ENCODE measurements at regions not wholly inside any gene's neighbourhood (a gene's known extent, or its start where the extent isn't known, plus 50 kb on each side); places are given as distances from the start of the nearest gene placed in this dataset.

- TF ChIP-seq REST (IDR thresholded peaks at IDR 0.05; ENCODE audit: unreplicated experiment) (no peak), POLR2AphosphoS5 (IDR thresholded peaks at IDR 0.05; ENCODE audit: low read depth) (no peak), NANOG (IDR thresholded peaks at IDR 0.05; ENCODE audit: borderline replicate concordance) (no peak), ZNF114 (CRISPR knock-in tag; IDR thresholded peaks at IDR 0.05) (no peak), STAT1 (IDR thresholded peaks at IDR 0.05; ENCODE audit: unreplicated experiment) (no peak)
Measured at GRCh38 chr6:14202947-14203346, 85.4 kb downstream of the CD83 start (continued).

GRCh38 chr6:14206391-14206790 is 88.8 kb downstream of the CD83 start:
- Histone ChIP-seq H3K4me2 (no peak overlapping the region), H3K27ac (ENCODE audit: low read depth) (no peak overlapping the region), H3K4me3 (no peak overlapping the region), H3K27me3 (ENCODE audit: insufficient read depth) (no peaks in the 10 kb centered on the region), H3K4me1 (ENCODE audit: insufficient read depth) (peaks cover 8% of the 10 kb centered on the region), H3K9me2 (ENCODE audit: insufficient read depth) (0 out of 2 replicates have a peak, but pooled peaks cover 4% of the 10 kb centered on the region), H3K79me2 (replicated peaks; ENCODE audit: insufficient read depth) (no peaks in the 10 kb centered on the region), H3F3A (replicated peaks; ENCODE audit: low read depth) (peaks cover 1% of the 10 kb centered on the region; the same call in 1 of the 2 replicates), H2AFZ (no peak overlapping the region), H3K36me3 (ENCODE audit: insufficient read depth) (no peaks in the 10 kb centered on the region; the same call in 1 of the 2 replicates), H4K20me1 (replicated peaks; ENCODE audit: insufficient read depth) (no peaks in the 10 kb centered on the region)
- Mint-ChIP-seq H3K36me3 (ENCODE audit: low read depth) (no peaks in the 10 kb centered on the region; the same call in 2 of the 3 replicates), H3K4me3 (no peak overlapping the region), H3K27me3 (ENCODE audit: insufficient read depth, low read depth, poor library complexity) (peaks cover 2% of the 10 kb centered on the region), H3K4me1 (peaks cover 7% of the 10 kb centered on the region), H3K27ac (no peak overlapping the region), H3K9me3 (no peaks in the 10 kb centered on the region)
- TF ChIP-seq CREB1 (CRISPR knock-in tag; IDR thresholded peaks at IDR 0.05; ENCODE audit: low read depth) (no peak), JUNB (IDR thresholded peaks at IDR 0.05; ENCODE audit: unreplicated experiment) (no peak), NANOG (IDR thresholded peaks at IDR 0.05; ENCODE audit: borderline replicate concordance) (no peak), ETS1 (IDR thresholded peaks at IDR 0.05) (no peak), STAT1 (IDR thresholded peaks at IDR 0.05; ENCODE audit: unreplicated experiment) (no peak)
- DNase-seq (ENCODE audit: low spot score) (no peak), ATAC-seq (no peak)

GRCh38 chr6:14207448-14207847 is 89.9 kb downstream of the CD83 start:
- H3K9me2 ChIP-seq (ENCODE audit: insufficient read depth) = 0 out of 2 replicates have a peak, but pooled peaks cover 4% of the 10 kb centered on the region
- no peaks in the 10 kb centered on the region for H4K20me1 ChIP-seq (replicated peaks; ENCODE audit: insufficient read depth)
- Mint-ChIP-seq H3K4me3 (no peak overlapping the region), H3K27ac (no peak overlapping the region), H3K4me1 (peaks cover 14% of the 10 kb centered on the region), H3K27me3 (ENCODE audit: insufficient read depth, low read depth, poor library complexity) (peaks cover 9% of the 10 kb centered on the region), H3K36me3 (ENCODE audit: low read depth) (peaks cover 1% of the 10 kb centered on the region), H3K9me3 (peaks cover 6% of the 10 kb centered on the region; the same call in 2 of the 3 replicates)
- H3K79me2 ChIP-seq (replicated peaks; ENCODE audit: insufficient read depth) = no peaks in the 10 kb centered on the region
- H3K4me3 ChIP-seq = no peak overlapping the region
- H3K4me2 ChIP-seq = no peak overlapping the region
- DNase-seq (ENCODE audit: low spot score) (no peak), ATAC-seq (no peak)
- H3K4me1 ChIP-seq (ENCODE audit: insufficient read depth) = peaks cover 14% of the 10 kb centered on the region
- no peak overlapping the region for H2AFZ ChIP-seq
- H3F3A ChIP-seq (replicated peaks; ENCODE audit: low read depth) = peaks cover 11% of the 10 kb centered on the region
- no peak overlapping the region for H3K27ac ChIP-seq (ENCODE audit: low read depth)
- H3K36me3 ChIP-seq (ENCODE audit: insufficient read depth) = no peaks in the 10 kb centered on the region; the same call in 1 of the 2 replicates
- peaks cover 6% of the 10 kb centered on the region; the same call in 1 of the 2 replicates for H3K27me3 ChIP-seq (ENCODE audit: insufficient read depth)
- no peak for TF ChIP-seq CTCF (conservative IDR thresholded peaks at IDR 0.05; ENCODE audit: low read depth in 2 of 2)
- TF ChIP-seq ZNF331 (CRISPR knock-in tag; IDR thresholded peaks at IDR 0.05; ENCODE audit: low read depth) = no peak
